ENCODE measurements at regions not wholly inside any gene's neighbourhood (a gene's known extent, or its start where the extent isn't known, plus 50 kb on each side); places are given as distances from the start of the nearest gene placed in this dataset.

- H3K27me3 ChIP-seq = no peaks in the 10 kb centered on the region
- DNase-seq (ENCODE audit: low spot score in 2 of 2) = no peak
- no peak overlapping the region for H3K4me3 ChIP-seq
- no peak overlapping the region for H3K27ac ChIP-seq
- H3K4me1 ChIP-seq = no peaks in the 10 kb centered on the region
- no peaks in the 10 kb centered on the region for H3K36me3 ChIP-seq
- H3K9me3 ChIP-seq = no peaks in the 10 kb centered on the region
- TF ChIP-seq POLR2AphosphoS5 (IDR thresholded peaks at IDR 0.05) (no peak), CTCF (IDR thresholded peaks at IDR 0.05) (no peak), POLR2A (IDR thresholded peaks at IDR 0.05) (no peak)
- intact Hi-C loops (cut with DNase I; ENCODE audit: low total_unique reads) = loop anchor here (5.0 kb wide), 1 partner anchor 927 kb away; no protein-coding TSS in a partner anchor
Observed at GRCh38 chr1:41999884-42000283, 81.2 kb upstream of the HIVEP3 start.

GRCh38 chr1:41998250-41998649, 79.5 kb upstream of the HIVEP3 start:
- TF ChIP-seq POLR2AphosphoS5 (IDR thresholded peaks at IDR 0.05) (no peak), POLR2A (IDR thresholded peaks at IDR 0.05) (no peak), CTCF (IDR thresholded peaks at IDR 0.05) (no peak)
- no peak for DNase-seq (ENCODE audit: low spot score in 2 of 2)
- intact Hi-C loops (cut with DNase I; ENCODE audit: low total_unique reads) = no loop called here
- Histone ChIP-seq H3K9me3 (no peaks in the 10 kb centered on the region), H3K4me3 (no peak overlapping the region), H3K27me3 (no peaks in the 10 kb centered on the region), H3K4me1 (no peaks in the 10 kb centered on the region), H3K27ac (no peak overlapping the region), H3K36me3 (no peaks in the 10 kb centered on the region)

- TF ChIP-seq POLR2A (IDR thresholded peaks at IDR 0.05) (no peak), CTCF (IDR thresholded peaks at IDR 0.05) (no peak), POLR2AphosphoS5 (IDR thresholded peaks at IDR 0.05) (no peak)
Observed at GRCh38 chr1:41997153-41997552, 78.4 kb upstream of the HIVEP3 start.

GRCh38 chr1:41995441-41996130, 76.9 kb upstream of the HIVEP3 start:
- intact Hi-C loops (cut with DNase I; ENCODE audit: low total_unique reads) = no loop called here
- no peak for DNase-seq (ENCODE audit: low spot score in 2 of 2)
- no peak for TF ChIP-seq POLR2A (IDR thresholded peaks at IDR 0.05)
- TF ChIP-seq POLR2AphosphoS5 (IDR thresholded peaks at IDR 0.05) = no peak
- TF ChIP-seq CTCF (IDR thresholded peaks at IDR 0.05) = no peak
- Histone ChIP-seq H3K36me3 (no peaks in the 10 kb centered on the region), H3K4me3 (no peak overlapping the region), H3K27me3 (no peaks in the 10 kb centered on the region), H3K9me3 (no peaks in the 10 kb centered on the region), H3K27ac (no peak overlapping the region), H3K4me1 (no peaks in the 10 kb centered on the region)

More at GRCh38 chr1:41997153-41997552, 78.4 kb upstream of the HIVEP3 start:
- Histone ChIP-seq H3K27ac (no peak overlapping the region), H3K4me1 (no peaks in the 10 kb centered on the region), H3K9me3 (no peaks in the 10 kb centered on the region), H3K4me3 (no peak overlapping the region), H3K27me3 (no peaks in the 10 kb centered on the region), H3K36me3 (no peaks in the 10 kb centered on the region)
- no peak for DNase-seq (ENCODE audit: low spot score in 2 of 2)
- intact Hi-C loops (cut with DNase I; ENCODE audit: low total_unique reads) = no loop called here

GRCh38 chr1:41994195-41994894, 75.6 kb upstream of the HIVEP3 start:
- no peaks in the 10 kb centered on the region for H3K36me3 ChIP-seq
- DNase-seq (ENCODE audit: low spot score in 2 of 2) = no peak
- TF ChIP-seq CTCF (IDR thresholded peaks at IDR 0.05) (no peak), POLR2AphosphoS5 (IDR thresholded peaks at IDR 0.05) (no peak), POLR2A (IDR thresholded peaks at IDR 0.05) (no peak)
- H3K27me3 ChIP-seq = no peaks in the 10 kb centered on the region
- H3K4me1 ChIP-seq = no peaks in the 10 kb centered on the region
- H3K27ac ChIP-seq = no peak overlapping the region
- intact Hi-C loops (cut with DNase I; ENCODE audit: low total_unique reads) = no loop called here
- no peaks in the 10 kb centered on the region for H3K9me3 ChIP-seq
- H3K4me3 ChIP-seq = no peak overlapping the region
